Activated CD4-positive, CD25-positive, alpha-beta regulatory T cell treated with anti-CD3 and anti-CD28 coated beads, Interleukin-2, amount 50 U/mL, for 24 hours (primary cell): ENCODE measurements at regions not wholly inside any gene's neighbourhood (a gene's known extent, or its start where the extent isn't known, plus 50 kb on each side); places are given as distances from the start of the nearest gene placed in this dataset.

Experiments
- ATAC-seq, 2 donors: fragments of 150-1000 bp; cut with Tn5 transposase; one replicate each; pipeline ENCODE4 v1.10.0; 2021; ENCODE audit warnings: mild to moderate bottlenecking in 1 of 2, moderate library complexity in 1 of 2

DNA sequence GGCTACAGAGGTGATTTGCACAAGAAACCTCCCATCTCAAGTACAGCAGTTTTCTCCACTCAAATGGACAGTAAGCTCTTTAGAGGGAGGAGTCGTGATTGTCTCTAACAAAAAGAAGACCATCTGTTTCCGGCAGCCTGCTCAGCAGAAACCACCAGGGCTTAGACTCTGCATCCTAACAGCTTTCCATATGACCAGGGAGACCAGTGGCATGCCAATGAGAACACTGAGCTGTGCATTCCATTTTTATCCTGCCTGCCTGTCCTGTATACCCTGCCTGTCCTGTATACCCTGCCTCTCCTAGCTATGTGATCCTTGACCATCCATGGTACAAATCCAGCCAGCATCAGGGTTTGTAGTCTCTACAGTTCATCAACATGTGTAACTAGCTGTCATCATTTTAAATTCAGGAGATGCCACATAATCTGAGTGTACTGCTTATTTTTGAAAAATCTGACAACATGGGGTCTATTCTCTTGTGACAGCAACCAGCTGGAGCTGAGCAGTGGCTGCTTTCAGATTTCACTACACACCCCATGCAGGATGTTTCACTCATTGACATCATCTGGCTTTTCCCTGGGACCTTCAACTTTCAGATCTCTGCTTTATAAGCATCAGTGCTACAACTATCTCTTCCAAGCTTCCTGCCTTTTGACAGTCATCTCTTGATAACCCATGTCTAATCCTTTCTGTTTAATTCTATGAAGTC lies 50.5 kb upstream of the POU2AF2 start:
- ATAC-seq = no peak

DNA sequence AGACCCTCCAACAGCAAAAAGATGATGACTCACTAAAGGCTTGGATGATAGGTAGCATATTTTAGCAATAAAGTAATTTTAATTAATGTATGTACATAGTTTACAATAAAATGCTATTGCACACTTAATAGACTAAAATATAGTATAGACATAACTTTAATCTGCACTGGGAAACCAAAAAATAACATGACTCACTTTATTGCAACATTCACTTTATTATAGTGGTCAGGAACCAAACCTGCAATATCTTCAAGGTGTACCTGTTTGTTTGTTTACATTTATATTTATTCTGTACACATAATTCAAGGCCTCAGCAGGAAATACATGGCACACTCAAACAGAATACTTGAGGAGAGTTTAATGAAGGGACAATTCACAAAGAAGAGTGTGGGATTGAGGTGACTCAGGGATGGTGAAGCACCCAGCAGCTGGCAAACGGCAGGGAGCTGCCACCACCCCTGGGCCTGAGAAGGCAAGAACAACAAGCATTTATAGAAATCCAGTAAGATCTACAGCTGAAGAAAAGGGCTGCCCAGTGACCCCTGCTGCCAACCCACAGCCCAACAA lies 51.5 kb upstream of the POU2AF2 start:
- ATAC-seq = no peak

DNA sequence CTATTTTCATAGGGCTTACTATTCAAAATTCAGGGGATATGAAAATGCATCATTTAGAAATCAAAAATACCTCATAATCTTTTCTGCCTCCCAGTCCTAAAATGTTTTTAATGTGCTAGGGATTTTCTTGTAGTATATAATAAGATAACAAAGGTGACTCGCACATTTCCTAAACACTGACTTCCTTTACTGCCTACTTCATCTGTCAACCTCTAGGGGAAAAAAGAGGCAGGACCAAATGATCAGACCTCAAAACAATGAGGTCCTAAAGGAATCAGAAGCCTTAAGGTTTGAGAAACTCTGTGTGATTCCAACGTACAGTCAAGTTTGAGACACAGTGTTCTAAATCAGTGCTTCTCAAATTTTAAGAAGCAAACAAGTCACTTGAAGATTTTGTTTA lies 56.1 kb upstream of the POU2AF2 start:
- no peak for ATAC-seq

DNA sequence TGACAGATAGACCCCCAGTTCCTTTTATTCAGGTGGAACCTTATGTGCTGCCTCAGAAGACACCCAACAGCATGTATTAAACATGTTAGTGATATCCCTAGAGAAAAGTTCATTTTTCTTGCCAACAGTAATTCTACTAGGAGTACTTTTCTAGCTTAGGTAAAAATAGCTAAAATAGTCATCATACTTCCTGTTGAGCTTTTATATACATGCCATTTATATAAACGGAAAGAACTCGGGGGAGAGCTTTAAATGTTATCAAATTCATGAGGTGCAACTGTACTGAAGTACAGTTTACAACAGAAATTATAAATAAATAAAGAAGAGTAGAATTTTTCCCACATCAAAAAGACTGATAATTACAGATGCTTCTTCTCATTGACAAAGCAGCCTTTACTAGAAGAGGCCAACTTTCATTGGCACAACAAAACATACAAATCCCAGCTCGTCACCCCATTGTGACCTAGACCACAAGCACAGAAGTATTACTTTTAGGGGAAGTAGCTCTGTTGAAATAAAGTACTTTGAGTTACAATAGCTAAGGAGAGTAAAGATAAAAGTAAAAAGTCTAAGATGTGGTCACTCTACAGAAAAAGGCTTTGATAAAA lies 59.1 kb upstream of the POU2AF2 start:
- no peak for ATAC-seq

DNA sequence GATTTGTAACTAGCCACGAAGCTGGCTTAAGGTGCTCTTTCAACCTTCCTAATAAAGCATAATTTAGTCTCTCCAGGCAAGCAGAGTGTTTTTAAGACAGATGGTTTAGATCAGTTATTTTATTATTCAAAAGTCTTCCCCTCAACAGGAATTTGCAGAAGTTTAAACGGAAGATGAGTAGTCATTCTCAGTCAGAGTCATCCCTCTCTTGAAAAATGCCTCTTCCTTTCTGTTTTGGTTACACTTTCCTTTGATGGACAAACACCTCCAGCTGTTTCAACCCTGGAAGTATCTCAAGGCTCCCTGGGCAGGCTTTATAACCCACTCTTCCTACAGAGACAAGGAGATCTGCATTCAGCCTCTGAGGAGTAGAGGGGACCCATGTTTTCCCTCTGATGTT lies 60.3 kb upstream of the POU2AF2 start:
- ATAC-seq = no peak

DNA sequence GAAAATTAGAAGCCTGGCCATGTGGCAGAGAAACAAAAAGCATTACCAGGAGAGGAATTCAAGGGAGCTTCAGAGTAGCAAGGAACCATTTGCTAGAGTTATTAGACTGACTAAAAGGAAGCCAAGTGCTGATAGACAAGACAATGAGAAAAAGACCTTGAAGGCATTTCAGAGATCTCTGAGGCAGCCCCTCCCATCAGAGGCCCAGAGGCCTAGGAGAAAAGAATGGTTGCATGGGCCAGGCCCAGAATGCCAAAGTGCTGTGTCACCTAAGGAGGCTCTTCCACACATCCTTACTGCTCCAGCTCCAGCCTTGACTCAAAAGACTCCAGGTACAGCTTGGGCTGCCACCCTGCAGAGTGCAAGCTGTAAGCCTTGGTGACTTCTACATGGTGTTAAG lies 61.8 kb upstream of the POU2AF2 start:
- ATAC-seq = no peak

DNA sequence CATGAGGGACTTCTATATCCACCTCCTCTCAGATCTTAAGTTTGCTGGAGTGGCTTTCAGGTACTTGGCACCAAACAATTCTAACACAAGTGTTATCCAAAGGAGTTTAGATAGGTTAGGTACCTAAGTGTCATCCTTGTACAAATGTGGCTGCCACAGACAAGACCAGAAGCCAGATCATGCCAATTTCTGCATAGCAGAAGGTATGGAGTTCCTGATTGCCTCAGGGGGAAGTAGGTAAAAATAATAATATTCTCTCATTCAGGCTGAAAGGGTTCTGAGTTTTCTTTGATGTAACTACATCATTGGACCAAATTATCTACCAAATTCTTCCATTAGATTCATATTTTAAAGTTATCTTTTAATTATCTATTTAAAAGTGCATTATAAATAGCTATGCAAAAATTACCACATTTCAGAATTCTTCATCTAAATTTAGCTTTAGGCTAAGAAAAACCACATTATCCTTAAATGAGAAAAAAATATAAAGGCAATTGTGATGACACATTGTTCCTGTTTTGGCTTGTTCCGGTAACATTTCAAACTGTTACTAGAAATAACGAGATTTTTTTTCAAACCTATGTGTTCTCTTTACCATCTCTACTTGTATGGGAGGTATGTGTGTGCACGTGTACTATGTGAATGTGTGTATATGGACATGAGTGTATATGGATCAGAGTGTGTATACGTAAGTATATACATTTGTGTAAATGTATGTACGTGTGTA lies 66.2 kb upstream of the POU2AF2 start:
- no peak for ATAC-seq

DNA sequence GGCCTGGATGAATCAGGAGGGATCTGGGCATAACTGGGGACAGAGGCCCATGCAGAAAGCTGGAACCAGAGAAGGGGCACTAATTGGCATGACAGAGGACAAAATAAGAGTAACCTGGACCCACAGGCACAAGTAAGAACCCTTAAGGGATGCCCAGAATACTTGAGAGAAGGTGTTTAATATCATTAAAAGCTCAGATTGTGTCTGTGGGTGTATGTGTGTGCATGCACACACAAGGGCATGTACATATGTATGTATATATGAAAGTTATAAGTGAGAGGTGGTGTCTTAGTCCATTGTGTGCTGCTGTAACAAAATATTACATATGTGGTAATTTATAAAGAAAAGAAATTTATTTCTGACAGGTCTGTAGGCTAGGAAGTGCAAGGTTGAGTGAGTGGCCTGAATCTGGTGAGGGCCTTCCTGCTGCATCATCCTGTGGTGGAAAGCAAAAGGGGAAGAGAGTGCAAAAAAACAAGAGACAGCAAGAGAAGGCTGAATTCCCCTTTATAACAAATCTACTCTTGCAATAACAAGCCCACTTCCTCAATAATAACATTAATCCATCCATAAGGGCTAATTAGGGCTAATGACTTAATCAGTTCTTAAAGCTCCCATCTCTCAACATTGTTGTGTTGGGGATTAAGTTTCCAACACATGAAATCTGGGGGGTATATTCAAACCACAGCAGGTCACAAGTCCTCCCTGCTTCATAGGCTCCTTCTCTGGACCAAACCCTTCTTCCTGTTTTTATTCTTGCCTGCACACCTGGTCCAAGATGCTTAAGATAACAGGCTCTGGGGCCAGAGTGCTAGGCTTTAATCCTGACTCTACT lies 68.3 kb upstream of the POU2AF2 start:
- peak in 1 of 2 donors; percentile 24 for ATAC-seq

DNA sequence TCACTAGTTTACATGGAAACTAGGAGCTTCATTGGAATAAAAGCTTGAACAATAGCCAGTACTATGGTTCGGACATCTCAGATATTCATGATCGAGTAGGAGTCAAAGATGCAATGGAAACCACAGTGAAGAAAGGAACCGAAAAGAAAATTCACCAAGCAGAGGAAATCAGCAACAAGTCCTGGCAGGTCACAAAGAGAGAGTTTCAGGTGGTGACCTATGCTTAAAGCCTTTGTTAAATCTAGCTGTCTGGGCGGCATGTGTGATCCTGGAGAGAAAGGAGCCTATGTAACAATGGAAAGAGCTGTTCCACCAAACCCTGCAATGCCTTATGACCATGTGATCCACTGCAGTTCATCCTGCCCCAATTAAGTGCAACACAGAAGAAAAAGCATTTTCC lies 68.9 kb upstream of the POU2AF2 start:
- ATAC-seq = no peak

DNA sequence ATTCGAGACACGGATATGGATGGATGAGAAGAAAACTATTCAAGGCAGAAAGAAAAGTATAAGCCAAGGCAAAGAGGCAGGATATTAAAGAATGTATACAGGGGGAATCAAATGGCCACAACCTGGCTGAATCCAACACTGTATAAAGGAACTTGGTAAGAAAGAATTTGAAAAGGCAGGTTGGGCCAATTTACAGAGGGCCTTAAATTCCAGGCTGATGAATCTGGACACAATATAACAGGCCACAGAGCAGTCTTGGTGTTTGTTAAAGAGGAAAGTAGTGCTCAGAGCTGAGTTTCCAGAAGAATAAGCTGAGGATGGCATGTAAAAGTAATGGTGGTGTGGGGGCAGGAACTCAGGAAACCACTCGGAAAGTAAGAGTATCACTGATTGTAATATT lies 72.3 kb upstream of the POU2AF2 start:
- ATAC-seq = no peak

DNA sequence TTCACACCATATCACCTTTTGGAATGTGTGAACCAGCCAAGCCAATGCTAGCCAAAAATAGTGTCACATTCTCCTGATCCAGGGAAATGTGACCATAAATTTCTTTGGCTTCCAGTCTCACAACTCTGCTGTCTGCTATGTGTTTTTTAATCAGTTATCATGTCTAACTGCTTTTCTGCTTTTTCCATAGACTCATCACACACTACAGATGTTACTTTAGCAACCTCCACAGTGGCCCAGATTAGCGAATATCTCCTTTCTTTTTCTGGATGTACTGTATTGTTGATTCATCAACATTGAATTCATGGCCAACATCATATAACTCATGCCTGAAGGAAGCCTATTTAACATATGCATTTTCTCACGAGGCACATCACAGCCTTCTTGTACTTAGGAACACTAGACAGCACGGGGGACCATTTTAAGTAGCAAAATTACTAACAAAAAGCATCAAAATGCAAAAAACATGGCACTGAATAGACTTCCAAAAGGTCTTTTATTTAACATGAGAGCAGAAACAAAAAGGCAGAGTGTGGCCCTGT lies 73.1 kb upstream of the POU2AF2 start:
- ATAC-seq = no peak

DNA sequence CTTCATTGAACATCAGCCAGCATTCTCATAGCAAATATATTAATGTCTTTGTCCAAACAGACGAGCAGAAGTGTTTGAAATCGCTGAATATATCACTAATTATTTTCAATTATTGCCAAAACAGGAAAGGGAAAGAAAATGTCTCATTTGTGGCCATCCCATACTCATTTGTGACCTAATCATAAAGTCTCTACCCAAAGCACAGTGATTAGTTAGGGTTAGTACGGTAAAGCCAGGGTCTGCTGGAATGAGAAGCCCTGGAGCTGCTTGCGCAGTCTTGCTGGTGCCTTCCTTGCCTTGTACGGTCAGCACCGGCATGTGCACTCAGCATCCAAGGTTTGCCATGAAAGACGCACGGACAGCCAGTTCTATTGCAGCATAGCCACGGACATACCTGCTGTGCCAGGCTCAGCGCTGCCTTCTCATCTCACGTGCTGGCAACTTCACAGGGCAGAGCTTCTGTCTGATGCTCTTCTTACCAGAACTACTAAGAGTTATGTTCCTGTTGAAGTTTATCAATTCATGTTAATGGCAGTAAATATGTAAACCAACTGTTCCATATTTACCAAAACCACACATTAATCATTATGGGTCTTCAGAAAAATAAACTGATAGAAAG lies 74.7 kb upstream of the POU2AF2 start:
- ATAC-seq = no peak

DNA sequence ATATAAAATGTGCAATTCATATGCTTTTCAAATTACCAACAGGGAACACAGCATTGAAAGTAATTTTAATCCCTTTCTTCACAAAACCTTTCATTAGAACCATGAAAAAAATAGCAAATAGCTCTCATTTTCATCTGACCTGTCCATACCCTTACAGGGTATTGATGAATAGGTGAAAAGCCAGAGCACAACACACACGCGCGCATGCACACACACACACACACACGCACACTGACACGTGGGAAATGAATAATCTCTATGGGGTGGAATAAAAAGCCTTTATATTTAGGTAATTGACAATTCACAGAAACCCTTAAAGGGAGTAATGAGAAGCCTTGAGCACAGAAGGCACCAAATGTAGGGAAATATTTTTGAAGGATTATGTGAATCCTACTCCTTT lies 76.2 kb upstream of the POU2AF2 start:
- no peak for ATAC-seq

DNA sequence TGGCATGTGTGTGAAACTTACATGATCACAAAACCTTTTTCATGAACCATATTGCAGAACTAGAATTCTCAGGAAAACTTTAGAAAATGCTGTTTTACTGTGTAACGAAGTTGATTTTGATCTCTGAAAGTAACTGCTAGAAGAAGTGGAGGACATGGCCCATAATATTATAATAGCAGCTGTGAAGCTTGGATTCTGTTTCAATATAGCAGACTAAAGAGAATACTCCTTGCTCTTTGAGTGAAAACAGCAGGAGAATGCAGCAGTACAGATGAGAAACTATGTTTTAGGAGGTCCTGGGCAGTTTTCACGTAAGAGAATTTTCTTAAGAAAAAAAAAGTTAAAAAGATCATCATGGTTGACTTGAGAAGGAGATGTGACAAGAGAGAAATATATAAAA lies 76.7 kb upstream of the POU2AF2 start:
- no peak for ATAC-seq

DNA sequence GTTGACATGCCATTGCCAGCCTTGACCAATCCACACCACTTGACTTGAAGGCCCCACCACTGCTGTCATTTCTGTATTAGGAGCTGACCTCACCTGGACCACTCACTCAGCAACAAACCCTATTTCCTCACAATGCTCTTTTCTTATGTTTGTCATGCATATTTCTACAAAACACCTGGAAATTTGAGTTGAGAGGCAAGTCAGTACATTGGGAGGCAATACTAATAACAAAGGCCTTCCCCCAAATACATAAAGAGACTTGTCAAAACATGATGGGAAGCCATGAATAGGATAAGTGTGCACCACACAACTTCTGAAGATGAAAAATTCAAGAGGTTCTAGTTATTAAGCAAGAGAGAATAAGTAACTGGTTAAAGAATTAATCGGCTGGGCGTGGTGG lies 77.9 kb upstream of the POU2AF2 start:
- no peak for ATAC-seq

DNA sequence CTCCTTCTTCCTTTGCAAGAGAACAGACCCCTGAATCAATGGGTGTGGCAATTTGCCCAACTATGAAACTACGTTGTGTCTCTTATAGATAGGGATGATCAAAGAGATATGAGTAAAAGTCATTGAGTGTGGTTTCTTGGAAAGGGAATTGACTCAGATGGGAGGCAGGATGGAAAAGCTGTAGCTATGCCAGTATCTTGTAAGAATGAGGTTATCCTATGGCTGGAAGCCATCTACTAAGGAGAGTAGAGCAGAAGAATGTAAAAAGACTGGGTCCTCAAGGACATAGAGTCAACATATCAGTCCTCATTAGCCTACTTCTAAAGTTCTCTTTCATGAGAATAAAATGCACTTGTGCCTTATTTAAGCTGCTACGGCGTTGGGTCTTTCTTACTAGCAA lies 78.9 kb upstream of the POU2AF2 start:
- no peak for ATAC-seq

DNA sequence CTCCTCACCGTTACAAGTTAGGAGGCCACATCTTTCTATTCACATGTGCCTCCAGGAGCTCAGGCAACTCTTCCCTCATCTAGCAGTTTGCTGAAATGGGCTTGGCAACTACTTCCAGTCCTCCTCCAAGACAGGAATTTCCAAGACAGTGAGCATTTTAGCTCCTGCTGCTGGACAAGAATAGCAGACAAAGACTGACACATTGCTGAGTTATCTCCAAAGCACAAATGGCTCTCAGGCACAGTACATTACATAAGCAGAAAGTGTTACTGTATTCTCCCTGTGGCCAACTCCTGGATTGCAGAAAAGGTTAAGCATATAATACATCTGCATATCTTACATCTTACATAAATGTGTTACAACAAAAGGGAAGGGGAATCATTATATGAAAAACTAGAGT lies 83.2 kb upstream of the POU2AF2 start:
- no peak for ATAC-seq

DNA sequence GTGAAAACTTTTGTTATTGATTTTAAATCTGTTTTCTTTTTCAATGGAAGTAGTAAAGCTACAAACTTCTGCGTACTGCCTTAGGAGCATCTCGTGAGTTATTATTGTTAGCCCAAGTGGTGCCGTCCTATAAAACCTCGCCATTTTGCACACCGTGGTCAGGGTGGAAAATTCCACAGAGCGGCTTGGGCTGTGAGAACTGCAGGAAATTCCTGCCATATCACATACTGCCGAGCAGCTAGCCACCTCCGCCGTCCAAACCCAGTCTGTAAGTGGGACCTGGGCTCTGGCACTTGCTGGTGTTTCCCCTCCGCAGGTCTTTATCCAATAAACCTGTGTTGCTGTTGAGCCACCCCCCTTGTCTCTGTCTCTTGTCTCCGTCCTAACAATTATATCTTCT lies 88.0 kb upstream of the POU2AF2 start:
- no peak for ATAC-seq

DNA sequence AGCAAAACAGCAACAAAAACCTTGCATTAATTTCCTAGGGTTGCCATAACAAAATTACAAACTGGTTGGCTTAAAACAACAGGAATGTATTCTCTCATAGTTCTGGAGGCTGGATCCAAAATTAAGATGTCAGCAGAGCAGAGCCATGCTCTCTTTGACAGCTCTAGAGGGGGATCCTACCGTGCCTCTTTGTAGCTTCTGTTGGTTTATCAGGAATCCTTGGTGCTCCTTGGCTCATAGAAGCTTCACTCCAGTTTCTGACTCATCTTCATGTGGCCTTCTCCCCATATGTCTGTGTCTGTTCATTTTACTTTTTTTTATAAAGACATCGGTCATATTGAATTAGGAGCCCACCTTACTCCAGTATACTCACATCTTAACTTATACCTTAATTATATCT lies 90.5 kb upstream of the POU2AF2 start:
- ATAC-seq = no peak

DNA sequence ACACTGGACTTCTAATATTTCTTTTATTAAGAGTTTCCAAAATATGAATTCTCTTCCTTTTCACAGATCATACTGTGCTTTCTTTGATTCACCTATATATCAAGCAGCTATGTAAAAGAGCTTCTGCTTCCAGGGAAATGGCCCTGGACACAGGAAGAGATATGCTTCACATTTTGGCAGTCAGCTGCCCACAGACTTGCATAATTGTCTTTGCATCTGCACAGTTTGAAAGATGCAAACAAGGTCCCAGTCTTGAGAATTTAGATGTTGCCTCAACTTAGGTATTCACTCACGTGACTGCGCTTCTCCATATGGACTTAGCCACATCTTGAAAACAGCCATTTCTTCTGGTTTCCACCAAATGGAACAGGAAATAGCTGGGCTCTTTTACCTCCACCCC lies 92.3 kb upstream of the POU2AF2 start:
- ATAC-seq = no peak

DNA sequence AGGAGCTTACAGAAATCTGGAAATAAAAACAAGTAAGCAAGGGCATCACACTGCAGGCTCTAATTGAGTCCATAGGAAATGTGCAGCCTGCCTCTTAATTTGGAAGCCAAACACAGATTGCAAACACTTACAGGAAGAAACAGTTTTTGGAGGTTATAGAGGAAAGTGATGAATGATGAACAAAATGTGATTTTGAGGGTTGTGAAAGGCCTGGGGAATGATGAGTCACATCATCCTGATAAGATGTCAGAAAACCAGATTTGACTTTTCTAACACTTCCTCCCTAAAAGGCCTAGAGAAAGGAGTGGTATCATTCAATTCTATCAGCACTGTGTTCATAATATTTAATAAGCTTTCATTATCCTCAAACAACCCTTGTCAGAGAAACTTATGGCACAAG lies 96.6 kb upstream of the POU2AF2 start:
- ATAC-seq = no peak

DNA sequence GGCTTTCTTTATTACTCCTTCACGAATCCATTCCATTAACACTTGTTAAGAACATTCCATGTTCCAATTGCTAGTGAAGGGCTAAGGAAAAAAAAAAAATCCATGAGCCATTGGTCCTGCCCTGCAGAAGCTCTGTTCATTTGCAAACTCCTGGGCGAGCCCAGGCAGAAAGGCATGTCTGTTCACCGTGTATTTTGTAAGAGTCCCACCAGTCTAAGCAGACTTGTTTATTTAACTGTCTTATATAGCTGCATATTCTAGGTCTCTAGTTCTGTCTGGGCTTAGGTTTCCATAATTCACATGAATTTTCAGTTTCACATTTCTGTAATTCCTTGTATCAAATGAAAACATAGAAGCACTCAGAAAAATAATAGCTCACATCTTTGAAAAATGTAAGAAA lies 97.4 kb upstream of the POU2AF2 start:
- no peak for ATAC-seq
